GM21515 (cell line): ENCODE measurements at regions not wholly inside any gene's neighbourhood (a gene's known extent, or its start where the extent isn't known, plus 50 kb on each side); places are given as distances from the start of the nearest gene placed in this dataset.
"Not testable (repeated sequence)": the region's sequence is repeated elsewhere in the genome, so short reads cannot be mapped to it uniquely, and the experiment has no call there.

Experiments
- ATAC-seq: cut with Tn5 transposase; IDR thresholded peaks from one replicate; pipeline ENCODE4 v1.9.1; 2021; ENCODE audit not compliant: unreplicated experiment

- not testable (repeated sequence) for ATAC-seq
Measured at GRCh38 chr4:86413426-86413825, 53.6 kb upstream of the MAPK10 start.

- no peak for ATAC-seq
Measured at GRCh38 chr4:86414686-86415085, 54.8 kb upstream of the MAPK10 start.

GRCh38 chr4:86416081-86416480 is 56.2 kb upstream of the MAPK10 start:
- no peak for ATAC-seq

- no peak for ATAC-seq
Measured at GRCh38 chr4:86421461-86421860, 61.6 kb upstream of the MAPK10 start.

- ATAC-seq = no peak
Measured at GRCh38 chr4:86431543-86432116, 71.8 kb upstream of the MAPK10 start.

- no peak for ATAC-seq
Measured at GRCh38 chr4:86432559-86433134, 72.8 kb upstream of the MAPK10 start.

- no peak for ATAC-seq
Measured at GRCh38 chr4:86439293-86439692, 79.4 kb upstream of the MAPK10 start.

GRCh38 chr4:86441175-86441936 is 81.5 kb upstream of the MAPK10 start:
- ATAC-seq = no peak

GRCh38 chr4:86442881-86443280 is 83.0 kb upstream of the MAPK10 start:
- ATAC-seq = no peak

- no peak for ATAC-seq
Measured at GRCh38 chr4:86443495-86443894, 83.6 kb upstream of the MAPK10 start.

GRCh38 chr4:86446996-86447395 is 87.1 kb upstream of the MAPK10 start:
- no peak for ATAC-seq

GRCh38 chr4:86448871-86449270 is 89.0 kb upstream of the MAPK10 start:
- ATAC-seq = no peak

- no peak for ATAC-seq
Measured at GRCh38 chr4:86449746-86450588, 90.1 kb upstream of the MAPK10 start.

GRCh38 chr4:86450861-86451260 is 91.0 kb upstream of the MAPK10 start:
- no peak for ATAC-seq

- ATAC-seq = no peak
Measured at GRCh38 chr4:86451560-86452330, 91.9 kb upstream of the MAPK10 start.

GRCh38 chr4:86452422-86452891 is 92.6 kb upstream of the MAPK10 start:
- no peak for ATAC-seq

- ATAC-seq = no peak
Measured at GRCh38 chr4:86452924-86453531, 93.2 kb upstream of the MAPK10 start.

GRCh38 chr4:86453611-86454072 is 93.8 kb upstream of the MAPK10 start:
- ATAC-seq = not testable (repeated sequence)

GRCh38 chr4:86461849-86462248 is 102.0 kb upstream of the MAPK10 start:
- ATAC-seq = no peak

- no peak for ATAC-seq
Measured at GRCh38 chr4:86472377-86473019, 112.6 kb upstream of the MAPK10 start.
